GM18519 (cell line): ENCODE measurements at regions not wholly inside any gene's neighbourhood (a gene's known extent, or its start where the extent isn't known, plus 50 kb on each side); places are given as distances from the start of the nearest gene placed in this dataset.
"Not testable (repeated sequence)": the region's sequence is repeated elsewhere in the genome, so short reads cannot be mapped to it uniquely, and the experiment has no call there.

Source experiments
- ATAC-seq: cut with Tn5 transposase; IDR thresholded peaks from one replicate; pipeline ENCODE4 v1.9.1; 2021; ENCODE audit warnings: mild to moderate bottlenecking, moderate library complexity; ENCODE audit not compliant: unreplicated experiment, low FRiP score

- no peak for ATAC-seq
These were observed 702.8 kb downstream of the CETN3 start for GRCh38 chr5:89706731-89707130.

GRCh38 chr5:89703817-89704216 is 705.7 kb downstream of the CETN3 start:
- no peak for ATAC-seq

- no peak for ATAC-seq
These were observed 711.5 kb downstream of the CETN3 start for GRCh38 chr5:89698028-89698427.

- ATAC-seq: no peak
These were observed 712.0 kb downstream of the CETN3 start for GRCh38 chr5:89697581-89697980.

DNA sequence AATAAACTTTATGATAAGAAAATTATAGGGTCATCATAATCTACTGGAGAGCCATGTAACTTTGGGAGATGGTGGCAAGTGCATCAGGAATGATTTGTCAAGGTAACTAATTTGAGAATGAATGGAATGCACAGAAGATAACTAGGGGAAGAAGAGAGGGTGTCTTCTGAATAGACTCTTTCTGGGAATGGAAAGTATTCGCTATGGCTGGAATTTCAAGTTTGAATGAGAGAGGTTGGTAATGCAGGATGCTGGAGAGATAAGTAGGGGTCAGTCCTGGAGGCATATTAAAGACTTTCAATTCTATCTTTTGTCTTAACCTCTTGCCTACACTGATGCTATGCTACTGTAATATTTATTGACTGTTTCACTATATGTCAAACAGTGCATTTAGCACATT is 714.2 kb downstream of the CETN3 start:
- no peak for ATAC-seq

- no peak for ATAC-seq
These were observed 715.5 kb downstream of the CETN3 start for GRCh38 chr5:89694026-89694550.

DNA sequence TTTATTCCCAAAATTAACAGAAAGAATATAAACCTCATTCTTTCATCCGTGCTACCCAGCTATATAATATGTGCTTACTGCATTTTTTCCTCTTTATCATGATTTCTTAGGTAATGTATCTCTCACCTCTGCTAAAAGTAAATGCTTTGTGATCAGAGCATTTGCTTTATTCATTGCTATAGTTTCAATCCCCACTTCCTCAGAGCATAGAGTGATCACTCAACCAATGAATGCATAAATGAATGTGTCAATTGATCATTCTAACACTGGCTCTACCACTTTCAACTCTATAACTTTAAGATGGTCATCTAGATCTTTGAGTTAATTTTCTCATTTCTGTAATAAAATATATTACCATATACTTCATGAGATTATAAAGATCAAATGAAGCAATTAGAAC is 719.2 kb downstream of the CETN3 start:
- ATAC-seq: no peak

DNA sequence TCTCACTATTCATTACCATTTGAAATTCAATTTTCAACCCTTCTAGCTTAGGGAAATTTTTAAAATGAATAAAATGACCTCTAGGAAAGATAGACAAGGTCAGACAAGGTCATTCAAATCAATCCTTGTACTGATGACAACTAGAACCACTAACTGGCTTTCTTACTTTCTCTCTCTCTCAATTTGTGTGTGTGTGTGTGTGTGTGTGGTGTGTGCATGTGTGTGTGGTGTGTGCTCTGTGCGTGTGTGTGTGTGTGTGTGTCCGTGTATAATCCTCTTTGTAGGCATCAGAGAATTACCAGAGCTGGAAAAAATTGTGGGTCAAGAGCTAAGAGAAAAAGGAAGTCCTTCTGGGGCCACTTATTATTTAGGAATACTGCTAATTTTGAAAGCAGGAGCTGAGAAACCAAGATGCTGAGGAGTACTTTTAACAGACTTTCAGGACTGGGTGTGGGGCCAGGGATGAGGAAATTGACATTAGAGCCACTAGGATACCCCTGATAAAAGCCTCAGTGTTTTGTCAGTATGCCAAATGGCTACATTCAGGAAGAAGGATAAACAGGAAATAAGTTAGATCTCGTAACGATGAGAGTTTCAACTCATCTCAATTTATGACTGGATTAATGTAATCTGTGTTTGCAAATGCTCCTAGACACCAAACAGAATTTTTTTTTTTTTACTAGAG is 723.3 kb downstream of the CETN3 start:
- ATAC-seq: no peak

GRCh38 chr5:89676634-89677033 is 732.9 kb downstream of the CETN3 start:
- no peak for ATAC-seq

DNA sequence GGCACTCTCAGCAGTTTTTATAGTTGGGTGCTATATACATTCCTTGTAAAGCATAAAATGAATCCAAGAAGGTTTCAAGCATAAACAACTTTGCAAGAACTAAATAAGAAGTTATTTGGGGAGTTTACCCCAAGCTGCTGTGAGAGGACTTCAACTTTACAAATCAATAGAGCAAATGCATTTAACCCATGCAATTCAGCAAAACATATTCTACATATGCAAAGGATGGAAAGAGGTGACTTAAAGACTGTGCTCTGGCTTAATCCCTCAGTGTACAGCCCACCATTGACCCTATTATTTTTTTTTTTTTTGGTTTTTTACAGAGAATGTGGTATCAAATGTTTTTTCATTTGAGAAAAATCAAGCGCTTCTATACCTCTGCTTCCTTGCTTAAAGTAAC is 736.5 kb downstream of the CETN3 start:
- no peak for ATAC-seq

DNA sequence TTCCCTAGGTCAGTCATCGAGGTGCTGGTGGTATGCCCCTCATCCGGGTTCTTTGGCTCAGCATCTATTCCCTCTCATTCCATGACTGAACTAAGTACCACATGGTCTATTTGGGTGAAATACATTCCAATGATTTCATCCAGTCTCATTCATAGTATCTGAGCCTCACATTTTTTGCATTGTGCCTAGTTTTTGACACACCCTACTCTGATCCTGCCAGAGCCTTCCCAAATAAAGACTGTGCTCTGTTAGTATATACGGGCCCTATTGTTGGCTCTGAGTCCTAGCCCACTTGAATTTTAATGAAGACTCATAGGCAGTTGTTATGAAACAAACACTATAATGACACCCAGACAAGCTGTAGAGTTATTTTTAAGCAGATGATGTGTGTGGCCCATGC is 740.7 kb downstream of the CETN3 start:
- ATAC-seq: no peak

- ATAC-seq: no peak
These were observed 747.1 kb downstream of the CETN3 start for GRCh38 chr5:89662499-89662898.

- no peak for ATAC-seq
These were observed 755.9 kb upstream of the MEF2C start for GRCh38 chr5:89638871-89639270.

- not testable (repeated sequence) for ATAC-seq
These were observed 751.2 kb upstream of the MEF2C start for GRCh38 chr5:89634176-89634575.

DNA sequence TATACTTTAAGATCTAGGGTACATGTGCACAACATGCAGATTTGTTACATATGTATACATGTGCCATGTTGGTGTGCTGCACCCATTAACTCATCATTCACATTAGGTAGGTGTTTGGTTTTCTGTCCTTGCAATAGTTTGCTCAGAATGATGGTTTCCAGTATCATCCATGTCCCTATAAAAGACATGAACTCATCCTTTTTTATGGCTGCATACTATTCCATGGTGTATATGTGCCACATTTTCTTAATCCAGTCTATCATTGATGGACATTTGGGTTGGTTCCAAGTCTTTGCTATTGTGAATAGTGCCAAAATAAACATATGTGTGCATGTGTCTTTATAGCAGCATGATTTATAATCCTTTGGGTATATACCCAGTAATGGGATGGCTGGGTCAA is 747.1 kb upstream of the MEF2C start:
- ATAC-seq: not testable (repeated sequence)

GRCh38 chr5:89628876-89629635 is 746.1 kb upstream of the MEF2C start:
- ATAC-seq: no peak

DNA sequence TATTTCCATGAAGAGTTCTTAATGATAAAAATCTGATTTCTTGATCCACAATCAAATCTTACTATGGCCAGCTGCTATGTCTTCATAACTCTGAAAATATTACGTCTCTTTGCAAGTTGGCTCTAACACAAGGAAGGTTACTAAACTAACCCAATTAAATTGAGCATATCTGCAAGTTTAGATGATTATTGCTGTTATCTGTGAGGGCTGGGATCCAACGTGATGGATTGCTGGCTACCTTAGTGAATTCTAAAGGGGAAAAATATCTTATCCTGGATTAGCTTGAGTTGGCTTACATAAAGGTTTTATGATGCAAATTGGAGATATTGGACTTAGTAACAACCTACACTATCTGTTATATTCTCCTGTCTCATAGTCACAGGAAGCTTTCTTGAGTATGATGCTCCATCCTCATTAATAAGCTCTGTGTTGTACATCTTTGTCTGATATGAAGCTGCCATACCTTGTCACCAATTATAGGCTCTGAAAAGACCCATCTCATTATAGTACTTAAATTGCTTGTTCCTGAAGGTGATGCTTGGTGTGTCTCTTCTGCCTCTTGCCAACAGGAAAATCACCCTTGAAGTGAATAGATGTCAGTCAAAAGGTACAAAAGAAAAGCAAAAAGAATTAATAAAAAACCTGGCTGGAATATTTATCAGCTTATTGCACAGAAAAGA is 733.0 kb upstream of the MEF2C start:
- no peak for ATAC-seq

DNA sequence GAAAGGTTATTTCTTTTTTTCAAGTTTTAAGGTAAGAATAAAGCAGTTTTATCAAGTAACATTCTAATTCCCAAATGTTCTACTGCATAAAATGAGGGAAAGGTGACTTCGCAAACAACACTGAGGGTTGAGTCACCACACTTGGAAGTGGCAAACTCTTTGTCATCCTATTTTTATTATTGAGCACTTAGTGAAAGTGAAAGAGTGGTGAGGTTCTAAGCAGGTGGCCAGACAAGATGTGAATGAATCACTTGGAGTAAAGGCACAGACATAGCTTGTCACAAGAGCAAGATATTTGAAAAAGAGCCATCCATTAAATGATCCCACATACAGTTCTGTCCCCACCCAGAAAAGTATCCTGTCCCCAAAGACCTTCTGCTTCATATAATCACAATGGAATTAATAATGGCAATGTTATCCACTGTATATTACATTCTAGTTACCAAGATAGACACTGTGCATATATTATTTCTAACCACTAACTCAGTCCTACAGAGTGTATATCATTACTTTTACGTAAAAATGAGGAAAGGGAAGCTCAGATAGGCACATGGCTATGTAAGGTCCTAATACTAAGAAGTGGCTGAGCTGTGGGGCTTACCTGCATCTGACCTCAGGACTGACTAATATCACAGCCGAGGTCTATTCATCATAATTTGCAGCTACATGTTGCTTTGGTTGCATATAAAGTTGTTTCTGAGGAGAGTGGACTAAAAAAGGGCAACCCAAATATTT is 730.4 kb upstream of the MEF2C start:
- ATAC-seq: peak; percentile 85

GRCh38 chr5:89606939-89607534 is 724.1 kb upstream of the MEF2C start:
- no peak for ATAC-seq

DNA sequence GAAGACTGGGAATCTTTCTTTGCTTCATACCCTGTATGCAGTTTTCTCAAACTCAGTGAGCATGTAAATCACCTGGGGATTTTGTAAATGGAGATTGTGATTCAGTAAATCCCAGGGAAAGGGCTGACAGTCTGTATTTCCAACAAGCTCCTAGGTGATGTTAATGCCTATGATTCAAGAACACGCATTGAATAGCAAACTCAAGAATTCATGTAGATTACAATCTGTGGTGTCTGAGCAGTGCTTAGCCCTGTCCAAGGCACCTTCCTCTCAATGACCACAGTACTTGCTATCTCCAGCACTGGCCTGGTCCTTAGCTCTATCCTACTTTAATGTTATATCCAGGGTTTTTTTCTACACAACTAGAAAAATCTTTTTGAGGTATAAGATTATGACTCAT is 721.4 kb upstream of the MEF2C start:
- no peak for ATAC-seq
